CD4-positive, alpha-beta memory T cell (primary cell): ENCODE measurements at regions not wholly inside any gene's neighbourhood (a gene's known extent, or its start where the extent isn't known, plus 50 kb on each side); places are given as distances from the start of the nearest gene placed in this dataset.
"Not testable (repeated sequence)": the region's sequence is repeated elsewhere in the genome, so short reads cannot be mapped to it uniquely, and the experiment has no call there.

Experiments used
- CTCF ChIA-PET: fragments of 350-600 bp; sonication (Branson Sonifier 250); formaldehyde crosslinking; loops from one replicate; lab custom pipeline; 2021; ENCODE audit warnings: inconsistent platforms; ENCODE audit not compliant: partially characterized antibody; lab: Charles Lee
- POLR2A ChIA-PET: fragments of 350-600 bp; sonication (Branson Sonifier 250); formaldehyde crosslinking; loops from one replicate; lab custom pipeline; 2021; ENCODE audit not compliant: partially characterized antibody; lab: Charles Lee
- DNase-seq, 5 donors: peaks; one replicate each; pipeline versions ENCODE4 v3.0.0 to v3.0.0-alpha.2; 2020 to 2022; ENCODE audit warnings: mixed read lengths in 1 of 5
- H3K27ac ChIP-seq: one replicate; pipeline ENCODE4 v1.7.0; 2013; ENCODE audit warnings: low read depth, low read length
- H3K27me3 ChIP-seq: 2 replicates; pipeline ENCODE4 v1.7.0; 2013; ENCODE audit warnings: mild to moderate bottlenecking, low read length, moderate library complexity; ENCODE audit not compliant: insufficient read depth
- H3K36me3 ChIP-seq: 2 replicates; pipeline ENCODE4 v1.7.0; 2013; ENCODE audit warnings: mild to moderate bottlenecking, low read length, moderate library complexity; ENCODE audit not compliant: insufficient read depth
- H3K4me1 ChIP-seq: 2 replicates; pipeline ENCODE4 v1.7.0; 2013; ENCODE audit warnings: mild to moderate bottlenecking, low read length, moderate library complexity; ENCODE audit not compliant: insufficient read depth
- H3K4me3 ChIP-seq, 2 donors: one replicate each; pipeline ENCODE4 v1.7.0; 2013; ENCODE audit warnings: low read length in 2 of 2, mild to moderate bottlenecking in 1 of 2
- H3K9me3 ChIP-seq, 2 donors: one replicate each; pipeline ENCODE4 v1.7.0; 2013; ENCODE audit warnings: low read length in 2 of 2, control low read depth in 1 of 2; ENCODE audit not compliant: control insufficient read depth in 1 of 2
- H3K27ac Mint-ChIP-seq, 7 donors: one replicate each; pipeline ENCODE4 v1.8.0; 2020 to 2021; ENCODE audit warnings: mixed read lengths in 7 of 7, mild to moderate bottlenecking in 6 of 7, inconsistent platforms in 3 of 7, moderate library complexity in 3 of 7
- H3K27me3 Mint-ChIP-seq, 2 donors: one replicate each; pipeline ENCODE4 v1.8.0; 2020 to 2021; ENCODE audit warnings: mixed read lengths in 2 of 2
- H3K36me3 Mint-ChIP-seq, 2 donors: one replicate each; pipeline ENCODE4 v1.8.0; 2020 to 2021; ENCODE audit warnings: mixed read lengths in 2 of 2, inconsistent platforms in 1 of 2, mild to moderate bottlenecking in 1 of 2
- H3K4me1 Mint-ChIP-seq, 4 donors: one replicate each; pipeline ENCODE4 v1.8.0; 2020 to 2021; ENCODE audit warnings: mixed read lengths in 4 of 4, mild to moderate bottlenecking in 1 of 4
- H3K4me3 Mint-ChIP-seq, 8 donors: one replicate each; pipeline ENCODE4 v1.8.0; 2020 to 2021; ENCODE audit warnings: mixed read lengths in 8 of 8, mild to moderate bottlenecking in 7 of 8, moderate library complexity in 6 of 8, inconsistent platforms in 3 of 8
- H3K9me3 Mint-ChIP-seq, 8 donors: one replicate each; pipeline ENCODE4 v1.8.0; 2020 to 2021; ENCODE audit warnings: mixed read lengths in 8 of 8, mild to moderate bottlenecking in 5 of 8, inconsistent platforms in 3 of 8, moderate library complexity in 1 of 8
- intact Hi-C: fragments of 100-400 bp; cut with micrococcal nuclease; formaldehyde crosslinking; loops from one replicate; pipeline ENCODE4 v1.15.1; 2023

DNA sequence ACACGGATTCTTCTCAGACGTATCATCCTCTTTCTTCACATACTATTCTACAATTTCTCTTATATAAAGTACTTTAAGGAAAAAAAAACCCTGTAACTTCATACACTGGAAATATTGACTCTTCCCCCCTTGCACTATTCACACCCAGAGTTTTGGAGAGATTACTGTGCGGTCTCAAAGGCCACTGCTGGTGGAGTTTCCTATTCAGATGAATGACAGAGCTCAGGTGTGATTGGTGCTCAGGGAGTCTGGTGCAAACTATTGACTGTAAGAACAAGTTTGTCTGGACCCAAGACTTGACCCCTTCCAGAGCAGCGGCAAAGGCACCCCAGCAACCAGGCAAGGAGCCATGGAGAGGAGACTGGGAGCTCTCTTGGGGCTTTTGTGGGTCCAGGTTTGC is 187.5 kb upstream of the OR4E1 start:
- Histone ChIP-seq H3K27ac (peak overlapping the region; percentile 2), H3K36me3 (no peaks in the 10 kb centered on the region), H3K27me3 (no peaks in the 10 kb centered on the region), H3K4me1 (peaks cover 11% of the 10 kb centered on the region), H3K9me3 (no peaks in the 10 kb centered on the region), H3K4me3 (peak overlapping the region in 1 of 2 donors; percentile 28)
- H3K4me3 Mint-ChIP-seq: peak overlapping the region; percentile 61 to 84 (median 81)
- POLR2A ChIA-PET: interaction anchor here (0.7 to 8.1 kb wide), 12 partner anchors 8 to 728 kb away, joined by 3 to 62 read pairs (median 6); partner anchors contain the start of gene DAD1
- intact Hi-C loops: loop anchor here (2.0 kb wide), 1 partner anchor 14 kb away; no protein-coding TSS in a partner anchor
- peaks cover 2 to 10% of the 10 kb centered on the region in 2 donors for H3K36me3 Mint-ChIP-seq
- no peaks in the 10 kb centered on the region for H3K9me3 Mint-ChIP-seq
- CTCF ChIA-PET: interaction anchor here (0.7 to 6.2 kb wide), 7 partner anchors 8 to 695 kb away, joined by 3 to 41 read pairs (median 4); no protein-coding TSS in a partner anchor
- peaks cover 2 to 3% of the 10 kb centered on the region in 2 donors for H3K27me3 Mint-ChIP-seq
- H3K4me1 Mint-ChIP-seq: peaks cover 5 to 24% (median 12%) of the 10 kb centered on the region in 4 donors
- H3K27ac Mint-ChIP-seq: peak overlapping the region in 4 of 7 donors; percentile 50 to 92 (median 69)
- peak in 1 of 5 donors; percentile 47 for DNase-seq

DNA sequence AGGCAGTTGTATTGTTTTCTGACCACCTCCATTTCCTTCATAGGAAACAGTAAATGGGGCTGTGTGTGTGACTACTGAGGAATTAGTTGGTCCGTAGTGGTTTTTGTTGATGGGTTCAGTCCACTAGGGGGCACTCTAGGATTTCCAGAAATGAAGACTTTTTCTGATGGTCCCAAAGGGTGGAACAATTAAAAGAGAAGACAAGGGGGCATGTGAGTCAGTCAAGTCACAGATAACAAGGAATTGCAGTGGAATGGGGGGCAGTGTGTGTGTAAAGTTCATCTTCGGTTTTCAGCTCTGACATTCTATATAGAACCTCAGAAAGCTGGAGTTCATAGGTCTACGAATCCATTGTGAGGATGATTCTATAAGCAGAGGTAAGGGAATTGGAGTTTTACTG is 186.6 kb upstream of the OR4E1 start:
- Histone ChIP-seq H3K36me3 (no peaks in the 10 kb centered on the region), H3K27ac (peak overlapping the region; percentile 2), H3K4me1 (peaks cover 8% of the 10 kb centered on the region), H3K27me3 (no peaks in the 10 kb centered on the region), H3K9me3 (no peaks in the 10 kb centered on the region), H3K4me3 (no peak overlapping the region)
- intact Hi-C loops: loop anchor here (1.0 to 2.0 kb wide), 3 partner anchors 8 to 13 kb away; no protein-coding TSS in a partner anchor
- H3K27ac Mint-ChIP-seq: peak overlapping the region; percentile 4 to 92 (median 74)
- H3K4me1 Mint-ChIP-seq: peaks cover 5 to 20% (median 12%) of the 10 kb centered on the region in 4 donors
- H3K9me3 Mint-ChIP-seq: no peaks in the 10 kb centered on the region
- H3K36me3 Mint-ChIP-seq: peaks cover 2 to 10% of the 10 kb centered on the region in 2 donors
- DNase-seq: peak in 4 of 5 donors; percentile 47 to 55 (median 52)
- CTCF ChIA-PET: interaction anchor here (2.7 to 6.2 kb wide), 3 partner anchors 7 to 12 kb away, joined by 11 to 41 read pairs (median 41); no protein-coding TSS in a partner anchor
- peak overlapping the region; percentile 49 to 82 (median 72) for H3K4me3 Mint-ChIP-seq
- POLR2A ChIA-PET: interaction anchor here (1.5 to 8.1 kb wide), 7 partner anchors 7 to 710 kb away, joined by 3 to 62 read pairs (median 8); no protein-coding TSS in a partner anchor
- peaks cover 2 to 3% of the 10 kb centered on the region in 2 donors for H3K27me3 Mint-ChIP-seq

DNA sequence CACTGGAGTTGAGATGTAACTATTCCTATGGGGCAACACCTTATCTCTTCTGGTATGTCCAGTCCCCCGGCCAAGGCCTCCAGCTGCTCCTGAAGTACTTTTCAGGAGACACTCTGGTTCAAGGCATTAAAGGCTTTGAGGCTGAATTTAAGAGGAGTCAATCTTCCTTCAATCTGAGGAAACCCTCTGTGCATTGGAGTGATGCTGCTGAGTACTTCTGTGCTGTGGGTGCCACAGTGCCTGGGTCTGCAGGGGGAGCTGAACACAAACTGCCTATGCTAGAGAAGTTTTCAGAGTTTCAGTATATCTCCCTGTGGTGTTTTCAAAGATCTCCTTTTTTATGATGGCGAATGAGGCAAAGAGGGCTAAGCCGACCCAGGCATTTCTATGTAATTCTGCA is 179.2 kb upstream of the OR4E1 start:
- peaks cover 5 to 9% of the 10 kb centered on the region in 2 donors for H3K36me3 Mint-ChIP-seq
- H3K27me3 Mint-ChIP-seq: peaks cover 5 to 12% of the 10 kb centered on the region in 2 donors
- peak overlapping the region in 1 of 2 donors; percentile 27 for H3K4me3 ChIP-seq
- no peak overlapping the region for H3K27ac ChIP-seq
- H3K27me3 ChIP-seq: no peaks in the 10 kb centered on the region
- no peaks in the 10 kb centered on the region for H3K4me1 ChIP-seq
- intact Hi-C loops: loop anchor here (1.0 to 2.0 kb wide), 2 partner anchors 8 to 16 kb away; no protein-coding TSS in a partner anchor
- no peaks in the 10 kb centered on the region for H3K9me3 ChIP-seq
- H3K9me3 Mint-ChIP-seq: no peaks in the 10 kb centered on the region
- DNase-seq: no peak
- CTCF ChIA-PET: interaction anchor here (1.0 to 3.4 kb wide), 15 partner anchors 9 to 1242 kb away, joined by 3 to 41 read pairs (median 5); partner anchors contain the start of genes ACIN1 and C14orf119
- peak overlapping the region; percentile 77 to 87 (median 82) for H3K4me3 Mint-ChIP-seq
- no peaks in the 10 kb centered on the region for H3K36me3 ChIP-seq
- peaks cover 5 to 14% (median 9%) of the 10 kb centered on the region in 4 donors for H3K4me1 Mint-ChIP-seq
- peak overlapping the region in 4 of 7 donors; percentile 57 to 88 (median 71) for H3K27ac Mint-ChIP-seq
- POLR2A ChIA-PET: interaction anchor here (0.9 to 3.4 kb wide), 18 partner anchors 10 to 717 kb away, joined by 3 to 47 read pairs (median 7); no protein-coding TSS in a partner anchor

DNA sequence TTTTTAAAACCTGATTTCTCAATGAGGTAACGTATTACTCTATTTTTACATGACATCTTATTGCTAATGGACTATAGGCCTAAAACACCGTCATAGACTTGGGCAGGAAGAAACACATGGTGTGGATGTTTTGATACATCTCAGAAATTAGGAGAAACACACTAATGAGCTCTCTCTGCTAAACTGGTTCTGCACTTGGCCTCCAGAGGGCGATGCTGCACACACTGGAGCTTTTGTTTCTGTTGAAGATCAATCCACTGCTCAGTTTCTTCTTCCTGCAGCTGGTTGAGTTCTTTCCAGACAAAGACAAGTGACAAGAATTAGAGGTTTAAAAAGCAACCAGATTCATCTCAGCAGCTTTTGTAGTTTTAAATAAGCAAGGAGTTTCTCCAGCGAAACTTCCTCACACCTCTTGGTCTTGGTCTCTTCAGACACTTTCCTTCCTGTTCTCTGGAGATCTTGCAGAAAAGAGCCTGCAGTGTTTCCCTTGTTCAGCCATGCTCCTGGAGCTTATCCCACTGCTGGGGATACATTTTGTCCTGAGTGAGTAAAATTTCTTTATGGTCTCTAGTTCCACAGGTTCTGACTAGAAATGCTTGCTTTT is 178.5 kb upstream of the OR4E1 start:
- intact Hi-C loops: loop anchor here (1.0 to 2.0 kb wide), 2 partner anchors 8 to 17 kb away; no protein-coding TSS in a partner anchor
- Histone ChIP-seq H3K4me3 (peak overlapping the region in 1 of 2 donors; percentile 27), H3K27me3 (no peaks in the 10 kb centered on the region), H3K4me1 (no peaks in the 10 kb centered on the region), H3K27ac (no peak overlapping the region), H3K36me3 (no peaks in the 10 kb centered on the region), H3K9me3 (no peaks in the 10 kb centered on the region)
- peak; percentile 62 to 69 (median 66) for DNase-seq
- no peaks in the 10 kb centered on the region for H3K9me3 Mint-ChIP-seq
- H3K4me1 Mint-ChIP-seq: peaks cover 5 to 14% (median 9%) of the 10 kb centered on the region in 4 donors
- peaks cover 5 to 12% of the 10 kb centered on the region in 2 donors for H3K27me3 Mint-ChIP-seq
- H3K27ac Mint-ChIP-seq: peak overlapping the region; percentile 58 to 93 (median 81)
- ChIA-PET POLR2A (interaction anchor here (0.6 to 3.4 kb wide), 31 partner anchors 11 to 1143 kb away, joined by 3 to 47 read pairs (median 4); no protein-coding TSS in a partner anchor), CTCF (interaction anchor here (0.6 to 3.4 kb wide), 26 partner anchors 9 to 1243 kb away, joined by 3 to 41 read pairs (median 4); partner anchors contain the start of genes ACIN1 and C14orf119)
- peaks cover 5 to 9% of the 10 kb centered on the region in 2 donors for H3K36me3 Mint-ChIP-seq
- peak overlapping the region; percentile 77 to 87 (median 82) for H3K4me3 Mint-ChIP-seq

DNA sequence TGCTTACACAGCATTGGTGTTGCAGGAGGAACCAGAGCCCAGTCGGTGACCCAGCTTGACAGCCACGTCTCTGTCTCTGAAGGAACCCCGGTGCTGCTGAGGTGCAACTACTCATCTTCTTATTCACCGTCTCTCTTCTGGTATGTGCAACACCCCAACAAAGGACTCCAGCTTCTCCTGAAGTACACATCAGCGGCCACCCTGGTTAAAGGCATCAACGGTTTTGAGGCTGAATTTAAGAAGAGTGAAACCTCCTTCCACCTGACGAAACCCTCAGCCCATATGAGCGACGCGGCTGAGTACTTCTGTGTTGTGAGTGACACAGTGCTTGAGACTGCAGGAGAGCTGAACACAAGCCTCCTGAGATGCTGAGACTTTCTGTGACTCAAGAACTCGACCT is 173.3 kb upstream of the OR4E1 start:
- peak; percentile 22 to 58 (median 26) for DNase-seq
- H3K4me3 ChIP-seq: peak overlapping the region in 1 of 2 donors; percentile 39
- Mint-ChIP-seq H3K27ac (peak overlapping the region; percentile 54 to 91 (median 88)), H3K27me3 (peaks cover 18 to 27% of the 10 kb centered on the region in 2 donors), H3K4me1 (peaks cover 3 to 16% (median 9%) of the 10 kb centered on the region in 4 donors), H3K4me3 (peak overlapping the region; percentile 86 to 93 (median 90))
- ChIA-PET POLR2A (interaction anchor here (1.0 to 5.5 kb wide), 8 partner anchors 13 to 723 kb away, joined by 3 to 62 read pairs (median 6); no protein-coding TSS in a partner anchor), CTCF (interaction anchor here (0.7 to 5.0 kb wide), 10 partner anchors 10 to 723 kb away, joined by 3 to 41 read pairs (median 4); no protein-coding TSS in a partner anchor)
- intact Hi-C loops: loop anchor here (2.0 kb wide), 1 partner anchor 14 kb away; no protein-coding TSS in a partner anchor
- not testable (repeated sequence) for H3K27me3 ChIP-seq, H3K36me3 ChIP-seq, H3K9me3 ChIP-seq, H3K9me3 Mint-ChIP-seq, H3K4me1 ChIP-seq, H3K36me3 Mint-ChIP-seq
- peak overlapping the region; percentile 55 for H3K27ac ChIP-seq

DNA sequence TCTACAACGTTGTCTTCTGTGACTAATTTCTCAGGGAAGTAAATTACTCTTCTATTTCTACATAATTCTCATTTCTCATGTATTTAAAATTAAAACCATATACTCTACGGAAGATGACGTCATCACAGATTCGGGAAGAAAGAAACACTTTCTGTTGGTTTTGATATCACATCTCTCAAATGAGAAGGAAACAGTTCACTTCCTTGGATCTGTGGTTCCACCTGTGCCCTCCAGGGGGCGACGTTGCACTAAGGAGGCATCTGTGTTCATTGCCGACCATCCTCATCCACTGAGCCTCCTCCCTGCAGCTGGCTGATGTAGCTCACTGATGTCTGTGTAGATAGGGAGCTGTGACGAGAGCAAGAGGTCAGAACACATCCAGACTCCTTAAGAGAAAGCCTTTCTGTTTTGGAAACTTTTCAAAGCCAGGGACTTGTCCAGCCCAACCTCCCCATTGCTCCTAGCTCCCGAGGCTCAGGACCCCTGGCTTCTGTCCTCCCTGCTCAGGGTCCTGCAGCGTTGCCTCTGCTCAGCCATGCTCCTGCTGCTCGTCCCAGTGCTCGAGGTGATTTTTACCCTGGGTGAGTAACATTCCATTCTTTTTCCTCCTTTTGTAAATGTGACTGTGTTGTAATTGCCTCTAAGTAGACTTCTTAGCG is 172.7 kb upstream of the OR4E1 start:
- no peaks in the 10 kb centered on the region for H3K36me3 ChIP-seq
- no peaks in the 10 kb centered on the region for H3K9me3 ChIP-seq
- intact Hi-C loops: loop anchor here (2.0 kb wide), 1 partner anchor 14 kb away; no protein-coding TSS in a partner anchor
- H3K4me3 ChIP-seq: peak overlapping the region in 1 of 2 donors; percentile 39
- H3K27me3 ChIP-seq: no peaks in the 10 kb centered on the region
- H3K9me3 Mint-ChIP-seq: peaks cover 0 to 2% (median 0%) of the 10 kb centered on the region in 8 donors
- H3K27ac ChIP-seq: peak overlapping the region; percentile 55
- H3K4me1 Mint-ChIP-seq: peaks cover 1 to 13% (median 6%) of the 10 kb centered on the region in 4 donors
- peak overlapping the region; percentile 54 to 91 (median 88) for H3K27ac Mint-ChIP-seq
- H3K4me3 Mint-ChIP-seq: peak overlapping the region; percentile 86 to 93 (median 90)
- peak; percentile 61 to 71 (median 64) for DNase-seq
- ChIA-PET CTCF (interaction anchor here (0.7 to 5.0 kb wide), 10 partner anchors 11 to 724 kb away, joined by 3 to 41 read pairs (median 4); no protein-coding TSS in a partner anchor), POLR2A (interaction anchor here (0.6 to 5.5 kb wide), 7 partner anchors 13 to 715 kb away, joined by 3 to 62 read pairs (median 8); no protein-coding TSS in a partner anchor)
- peaks cover 3 to 5% of the 10 kb centered on the region in 2 donors for H3K36me3 Mint-ChIP-seq
- H3K4me1 ChIP-seq: peaks cover under 1% of the 10 kb centered on the region
- peaks cover 17 to 25% of the 10 kb centered on the region in 2 donors for H3K27me3 Mint-ChIP-seq
